Smooth muscle cell (in vitro differentiated cells): ENCODE measurements at regions not wholly inside any gene's neighbourhood (a gene's known extent, or its start where the extent isn't known, plus 50 kb on each side); places are given as distances from the start of the nearest gene placed in this dataset.

Source experiments
- DNase-seq: peaks from one replicate; lab custom pipeline; 2025; ENCODE audit not compliant: unreplicated experiment; lab: John Stamatoyannopoulos, UW
- H2AFZ ChIP-seq: fragments of 200-600 bp; sonication (generic); 2 replicates; pipeline ENCODE4 v1.6.0; 2016; ENCODE audit warnings: antibody characterized with exemption, low read depth, mild to moderate bottlenecking
- H3F3A ChIP-seq: fragments of 200-600 bp; sonication (generic); 2 replicates; pipeline ENCODE4 v1.6.0; 2017; ENCODE audit warnings: antibody characterized with exemption, low read depth
- H3K27ac ChIP-seq: fragments of 200-600 bp; sonication (generic); 2 replicates; pipeline ENCODE4 v1.5.1; 2016; ENCODE audit warnings: low read depth, mild to moderate bottlenecking
- H3K27me3 ChIP-seq: fragments of 200-600 bp; sonication (generic); 2 replicates; pipeline ENCODE4 v1.6.1; 2016; ENCODE audit warnings: low read depth, mild to moderate bottlenecking
- H3K36me3 ChIP-seq: fragments of 200-600 bp; sonication (generic); 2 replicates; pipeline ENCODE4 v1.5.1; 2016; ENCODE audit warnings: low read depth
- H3K4me1 ChIP-seq: fragments of 200-600 bp; sonication (generic); 2 replicates; pipeline ENCODE4 v1.5.1; 2016; ENCODE audit warnings: low read depth
- H3K4me2 ChIP-seq: fragments of 200-600 bp; sonication (generic); 2 replicates; pipeline ENCODE4 v1.6.0; 2016; ENCODE audit warnings: mild to moderate bottlenecking
- H3K4me3 ChIP-seq: fragments of 200-600 bp; sonication (generic); 2 replicates; pipeline ENCODE4 v1.5.1; 2016; ENCODE audit warnings: mild to moderate bottlenecking
- H3K79me2 ChIP-seq: fragments of 200-600 bp; sonication (generic); 2 replicates; pipeline ENCODE4 v1.6.0; 2016; ENCODE audit warnings: low read depth, mild to moderate bottlenecking
- H3K9ac ChIP-seq: fragments of 200-600 bp; sonication (generic); 2 replicates; pipeline ENCODE4 v1.6.0; 2016; ENCODE audit warnings: low read depth
- H3K9me3 ChIP-seq: fragments of 200-600 bp; sonication (generic); replicated peaks from 2 replicates; pipeline ENCODE4 v1.5.1; 2016; ENCODE audit warnings: low read depth
- H4K20me1 ChIP-seq: fragments of 200-600 bp; sonication (generic); 2 replicates; pipeline ENCODE4 v1.6.0; 2016; ENCODE audit warnings: low read depth
- CTCF ChIP-seq: fragments of 200-600 bp; sonication (generic); IDR thresholded peaks from 2 replicates; pipeline ENCODE4 v1.5.1; 2017; ENCODE audit warnings: borderline replicate concordance, mild to moderate bottlenecking, antibody characterized with exemption; ENCODE audit not compliant: insufficient read depth, poor library complexity, severe bottlenecking
- WGBS: methylation state at CpG from one replicate; pipeline ENCODE4 v1.1.7; 2016; ENCODE audit warnings: low lambda C conversion rate; 5-methylcytosine and 5-hydroxymethylcytosine counted together

DNA sequence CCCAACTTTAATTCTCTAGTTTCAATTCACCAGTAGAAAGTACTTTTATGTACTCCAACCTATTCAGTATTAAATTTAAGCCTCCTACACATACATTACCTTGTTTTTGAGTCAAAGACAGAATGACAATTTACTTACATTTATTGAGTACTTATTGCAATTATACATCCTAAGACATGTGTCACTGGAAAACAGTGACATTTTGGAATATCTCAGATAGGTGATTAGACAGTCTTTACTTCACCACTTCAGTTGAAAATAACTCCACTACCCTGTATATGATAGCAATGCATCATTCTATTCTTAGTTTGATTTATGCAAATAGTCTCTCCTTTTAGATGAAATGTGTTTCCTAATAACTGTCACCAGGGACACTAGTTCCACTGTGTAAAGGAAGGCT lies 461.5 kb downstream of the TUSC7 start:
- H3K27ac ChIP-seq: no peak overlapping the region

DNA sequence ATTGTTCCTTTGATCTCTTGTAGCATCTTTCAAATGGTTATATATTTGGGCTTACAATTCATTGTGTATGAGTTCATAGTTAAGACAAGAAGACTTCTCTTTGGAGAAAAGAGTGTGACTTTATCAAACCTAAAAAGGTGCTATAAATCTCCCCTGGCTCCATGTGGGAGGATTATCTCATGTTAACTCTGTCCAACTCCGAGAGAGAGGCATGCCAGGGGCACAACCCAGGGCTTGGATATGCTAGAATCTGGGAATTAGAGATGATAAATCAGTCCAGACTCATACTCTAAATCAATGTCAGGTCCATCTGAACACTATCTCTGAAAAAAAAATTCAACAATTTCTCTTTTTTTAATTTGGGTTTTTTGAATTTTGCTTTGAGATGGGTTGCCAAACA lies 462.8 kb downstream of the TUSC7 start:
- no peaks in the 10 kb centered on the region for H3K36me3 ChIP-seq
- 55% methylated on average over 1 of the region's 1 CpG for whole genome bisulfite sequencing
- DNase-seq: no peak
- no peak for TF ChIP-seq CTCF
- no peaks in the 10 kb centered on the region for H3F3A ChIP-seq
- H3K27ac ChIP-seq: no peak overlapping the region
- no peaks in the 10 kb centered on the region for H4K20me1 ChIP-seq
- H3K4me1 ChIP-seq: no peaks in the 10 kb centered on the region
- H3K9ac ChIP-seq: no peak overlapping the region
- no peaks in the 10 kb centered on the region for H3K79me2 ChIP-seq
- no peaks in the 10 kb centered on the region for H3K27me3 ChIP-seq
- H3K4me2 ChIP-seq: no peak overlapping the region
- no peak overlapping the region for H2AFZ ChIP-seq
- H3K9me3 ChIP-seq: no peaks in the 10 kb centered on the region
- H3K4me3 ChIP-seq: no peak overlapping the region

More for the DNA sequence above, 461.5 kb downstream of the TUSC7 start:
- no peaks in the 10 kb centered on the region for H3K27me3 ChIP-seq
- H3K79me2 ChIP-seq: no peaks in the 10 kb centered on the region
- H3K9me3 ChIP-seq: no peaks in the 10 kb centered on the region
- H3K4me3 ChIP-seq: no peak overlapping the region
- H3K4me1 ChIP-seq: peaks cover under 1% of the 10 kb centered on the region
- H3K4me2 ChIP-seq: no peak overlapping the region
- no peak overlapping the region for H2AFZ ChIP-seq
- DNase-seq: no peak
- no peak for TF ChIP-seq CTCF
- H3F3A ChIP-seq: no peaks in the 10 kb centered on the region
- H4K20me1 ChIP-seq: no peaks in the 10 kb centered on the region
- H3K36me3 ChIP-seq: no peaks in the 10 kb centered on the region
- no peak overlapping the region for H3K9ac ChIP-seq

- no peaks in the 10 kb centered on the region for H3K4me1 ChIP-seq
Measured at GRCh38 chr3:117181222-117181621, 471.6 kb downstream of the TUSC7 start.

More at GRCh38 chr3:117181222-117181621, 471.6 kb downstream of the TUSC7 start:
- no peaks in the 10 kb centered on the region for H4K20me1 ChIP-seq
- H3K4me2 ChIP-seq: no peak overlapping the region
- no peaks in the 10 kb centered on the region for H3K79me2 ChIP-seq
- H3F3A ChIP-seq: no peaks in the 10 kb centered on the region
- no peak overlapping the region for H3K4me3 ChIP-seq
- H3K27me3 ChIP-seq: no peaks in the 10 kb centered on the region
- DNase-seq: no peak
- H3K36me3 ChIP-seq: no peaks in the 10 kb centered on the region
- no peak overlapping the region for H3K27ac ChIP-seq
- H3K9ac ChIP-seq: no peak overlapping the region
- WGBS: 67% methylated on average over 1 of the region's 1 CpG
- H3K9me3 ChIP-seq: no peaks in the 10 kb centered on the region
- no peak overlapping the region for H2AFZ ChIP-seq
- TF ChIP-seq CTCF: no peak
